Posterior cingulate gyrus (tissue), 11 donors: ENCODE measurements at regions not wholly inside any gene's neighbourhood (a gene's known extent, or its start where the extent isn't known, plus 50 kb on each side); places are given as distances from the start of the nearest gene placed in this dataset.

Source experiments
- DNase-seq, 10 donors: peaks; one replicate each; pipeline versions ENCODE4 v3.0.0 to v3.0.0-alpha.2; 2020 to 2021; ENCODE audit warnings: mixed read lengths in 3 of 10
- intact Hi-C: fragments of 100-400 bp; cut with DNase I; formaldehyde crosslinking; loops from one replicate; pipeline ENCODE4 v1.15.1; 2023

DNA sequence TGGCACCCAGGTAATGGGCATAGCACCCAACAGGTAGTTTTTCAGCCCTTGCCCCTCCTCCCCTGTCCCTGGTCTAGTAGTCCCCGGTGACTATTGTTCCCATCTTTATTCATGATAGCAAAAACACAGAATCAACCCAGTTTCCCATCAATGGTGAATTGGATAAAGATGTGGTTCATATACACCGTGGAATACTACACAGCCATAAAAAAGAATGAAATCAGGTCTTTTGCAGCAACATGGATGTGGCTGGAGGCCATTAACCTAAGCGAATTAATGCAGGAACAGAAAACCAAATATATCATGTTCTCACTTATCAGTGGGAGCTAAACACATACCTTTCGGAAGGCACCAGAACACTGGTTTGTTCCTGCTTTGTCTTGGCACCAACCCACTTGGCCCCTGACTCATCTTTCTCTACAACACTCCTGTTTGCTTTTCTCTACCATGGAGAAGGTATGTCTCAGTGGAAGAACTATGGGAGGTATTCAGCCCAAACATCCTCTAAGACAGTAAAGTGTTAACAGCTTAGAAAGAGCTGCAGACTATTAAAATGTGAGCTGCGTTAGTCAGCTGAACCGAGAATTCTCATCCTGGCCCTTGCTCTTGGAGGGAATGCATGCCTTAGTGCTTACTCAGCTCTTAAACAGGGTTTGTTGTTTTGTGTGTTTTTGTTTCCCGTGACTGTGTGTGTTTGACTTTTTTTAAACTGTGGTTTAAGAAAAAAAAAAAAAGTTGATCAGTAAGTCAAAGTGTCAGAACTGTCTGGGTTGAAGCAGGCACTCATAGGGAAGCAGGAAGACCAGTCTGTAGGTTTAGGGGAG is 203.0 kb downstream of the TOMM20 start:
- intact Hi-C loops, result no loop called here
- DNase-seq, result no peak

DNA sequence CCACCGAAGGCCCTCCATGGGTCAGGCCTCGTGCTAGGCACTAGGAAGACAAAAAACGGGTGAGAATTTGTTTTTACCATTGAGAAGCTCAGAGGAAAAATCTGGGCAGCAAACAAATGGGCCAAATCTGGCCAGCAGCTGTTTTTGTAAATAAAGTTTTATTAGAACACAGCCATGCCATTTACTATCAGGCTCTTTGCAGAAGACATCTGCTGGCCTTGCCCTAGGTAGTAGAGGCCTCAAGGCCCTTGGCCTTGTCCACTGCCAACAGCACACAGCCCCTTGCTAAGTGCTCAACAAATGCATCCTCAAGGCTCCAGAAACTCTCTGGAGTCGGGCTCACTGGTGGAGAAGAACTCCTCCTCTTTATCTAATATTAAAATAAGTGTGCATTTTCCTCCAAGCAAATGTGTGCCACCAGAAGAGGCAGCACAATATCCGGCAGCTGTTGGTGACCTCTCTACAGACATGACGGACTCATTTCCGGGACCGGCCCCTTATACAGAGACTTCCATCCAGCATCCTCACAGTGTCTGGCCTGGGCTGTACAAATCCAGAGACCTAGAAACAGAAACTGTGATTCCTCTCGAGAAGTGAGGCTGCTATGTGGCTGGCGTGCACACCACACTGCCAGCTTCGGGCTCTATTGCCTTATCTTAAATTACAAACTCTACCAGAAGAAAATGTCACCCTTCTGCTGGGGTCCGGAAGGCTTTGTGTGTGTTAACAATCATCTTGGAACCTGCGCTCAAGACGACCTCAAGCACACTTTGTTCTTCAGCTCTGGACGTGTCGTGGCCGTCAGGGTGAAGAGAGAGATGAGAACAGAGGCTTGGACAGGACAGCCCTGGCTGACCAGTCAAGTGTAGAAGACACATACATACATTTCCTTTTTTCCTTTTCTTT is 203.9 kb downstream of the TOMM20 start:
- no peak for DNase-seq
- intact Hi-C loops, result no loop called here

GRCh38 chr1:234923626-234924025 is 205.0 kb downstream of the TOMM20 start:
- DNase-seq, result no peak
- intact Hi-C loops, result no loop called here

- intact Hi-C loops, result no loop called here
- no peak for DNase-seq
Observed at GRCh38 chr1:234922987-234923386, 205.7 kb downstream of the TOMM20 start.

- DNase-seq, result no peak
- intact Hi-C loops, result no loop called here
Observed at GRCh38 chr1:234921266-234922062, 207.2 kb downstream of the TOMM20 start.

- no peak for DNase-seq
- intact Hi-C loops, result no loop called here
Observed at GRCh38 chr1:234920843-234921140, 207.8 kb downstream of the TOMM20 start.

DNA sequence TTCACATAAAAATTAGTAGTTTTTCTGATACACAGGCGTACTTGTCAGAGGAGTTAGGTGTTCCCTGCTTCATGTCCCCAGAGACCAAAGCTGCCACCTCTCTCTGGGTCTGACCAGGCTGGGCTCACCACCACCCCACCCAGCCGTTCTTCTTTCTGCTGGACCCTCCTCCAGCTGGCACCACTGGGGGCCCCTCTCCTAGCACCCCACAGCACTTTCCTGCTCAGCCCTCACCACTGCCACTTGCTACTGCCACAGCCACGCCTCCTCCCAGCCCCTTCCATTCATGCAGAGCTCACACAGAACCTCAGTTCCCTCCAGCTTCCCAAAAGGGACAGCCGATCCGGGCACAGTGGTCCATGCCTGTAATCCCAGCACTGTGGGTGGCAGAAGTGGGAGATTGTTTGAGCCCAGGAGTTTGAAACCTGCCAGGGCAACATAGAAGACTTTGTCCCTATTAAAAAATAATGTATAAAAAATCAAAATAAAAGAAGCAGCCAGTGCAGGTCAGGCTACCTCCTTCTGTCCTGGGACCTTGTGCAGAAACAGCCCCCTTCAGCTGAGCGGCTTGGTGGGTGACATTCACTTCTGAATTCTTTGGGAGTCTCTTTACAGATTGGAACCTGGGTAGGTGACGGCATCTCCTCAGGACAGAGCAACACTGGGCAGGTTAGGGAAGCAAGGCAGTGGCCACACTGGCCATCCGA is 208.3 kb downstream of the TOMM20 start:
- no peak for DNase-seq
- intact Hi-C loops, result no loop called here

DNA sequence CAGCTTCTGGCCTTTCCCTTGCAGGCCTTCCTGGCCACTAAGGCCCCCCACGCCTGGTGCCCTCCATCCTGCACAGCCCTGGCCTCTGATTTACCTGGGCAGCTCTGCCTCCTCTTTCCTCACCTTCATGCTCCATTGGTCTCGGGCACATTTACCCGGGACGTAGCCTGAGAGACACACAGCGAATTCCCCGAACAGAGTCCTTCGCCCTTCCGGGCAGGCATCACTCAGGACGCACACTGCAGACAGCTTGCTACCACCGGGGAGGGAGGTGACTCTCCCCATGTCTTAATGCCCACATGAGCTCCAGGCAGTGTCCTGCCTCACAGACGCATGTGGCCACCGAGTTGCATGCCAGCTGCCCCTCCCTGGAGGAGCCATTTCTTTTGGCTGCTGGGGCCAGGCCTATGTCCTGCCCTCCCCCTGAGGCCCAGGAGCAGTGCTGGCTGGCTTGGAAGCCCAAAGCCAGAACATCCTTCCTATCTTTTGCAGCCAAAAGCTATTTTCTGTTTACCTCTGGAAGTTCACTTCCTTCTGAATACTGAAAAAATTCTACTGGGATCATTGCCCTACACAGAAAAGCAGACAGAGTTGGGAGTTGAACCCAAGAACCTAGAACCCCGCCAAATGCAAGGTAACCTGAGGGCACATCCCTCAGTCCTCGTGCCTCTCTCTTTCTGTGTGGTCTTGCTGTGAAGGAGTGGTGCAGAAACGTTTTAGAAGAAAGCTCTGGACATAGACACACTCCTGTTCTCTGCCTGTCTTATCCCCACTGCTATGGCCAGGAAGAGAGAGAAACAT is 209.5 kb downstream of the TOMM20 start:
- intact Hi-C loops, result no loop called here
- DNase-seq, result no peak

DNA sequence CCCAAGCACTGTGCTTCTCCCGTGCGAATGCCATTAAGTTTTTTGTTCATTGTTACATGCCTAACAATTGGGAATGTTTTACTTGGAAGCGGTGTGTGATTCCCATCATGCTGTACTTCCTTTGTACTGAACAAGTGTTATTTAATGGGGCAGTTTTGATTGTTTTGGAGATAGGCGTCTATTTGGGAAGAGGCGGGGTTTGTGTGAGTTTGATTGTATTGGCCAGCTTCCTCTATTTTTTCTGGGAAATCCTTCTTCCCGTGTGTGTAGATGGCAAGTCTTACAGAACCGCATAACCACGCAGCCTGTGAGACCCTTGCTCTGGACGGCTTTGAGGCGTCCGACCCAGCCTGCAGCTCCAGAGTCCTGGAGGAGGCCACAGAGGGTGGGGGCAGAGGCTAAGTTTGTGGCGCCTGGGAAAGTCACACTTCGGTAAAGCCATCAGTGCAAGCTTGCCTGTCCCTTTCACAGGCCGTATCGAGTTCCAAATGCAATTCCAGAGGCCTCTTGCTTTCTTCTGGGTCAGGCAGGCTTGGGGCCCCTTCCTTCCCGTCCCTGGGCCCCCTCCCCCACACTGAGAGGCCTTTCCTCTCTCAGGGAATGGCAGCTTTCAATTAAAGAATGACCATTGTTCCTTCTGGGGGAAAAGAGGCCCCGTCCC is 210.3 kb downstream of the TOMM20 start:
- intact Hi-C loops, result no loop called here
- DNase-seq, result no peak

GRCh38 chr1:234917495-234918180 is 211.0 kb downstream of the TOMM20 start:
- no peak for DNase-seq
- intact Hi-C loops, result no loop called here

GRCh38 chr1:234916840-234917239 is 211.8 kb downstream of the TOMM20 start:
- intact Hi-C loops, result no loop called here
- DNase-seq, result no peak

DNA sequence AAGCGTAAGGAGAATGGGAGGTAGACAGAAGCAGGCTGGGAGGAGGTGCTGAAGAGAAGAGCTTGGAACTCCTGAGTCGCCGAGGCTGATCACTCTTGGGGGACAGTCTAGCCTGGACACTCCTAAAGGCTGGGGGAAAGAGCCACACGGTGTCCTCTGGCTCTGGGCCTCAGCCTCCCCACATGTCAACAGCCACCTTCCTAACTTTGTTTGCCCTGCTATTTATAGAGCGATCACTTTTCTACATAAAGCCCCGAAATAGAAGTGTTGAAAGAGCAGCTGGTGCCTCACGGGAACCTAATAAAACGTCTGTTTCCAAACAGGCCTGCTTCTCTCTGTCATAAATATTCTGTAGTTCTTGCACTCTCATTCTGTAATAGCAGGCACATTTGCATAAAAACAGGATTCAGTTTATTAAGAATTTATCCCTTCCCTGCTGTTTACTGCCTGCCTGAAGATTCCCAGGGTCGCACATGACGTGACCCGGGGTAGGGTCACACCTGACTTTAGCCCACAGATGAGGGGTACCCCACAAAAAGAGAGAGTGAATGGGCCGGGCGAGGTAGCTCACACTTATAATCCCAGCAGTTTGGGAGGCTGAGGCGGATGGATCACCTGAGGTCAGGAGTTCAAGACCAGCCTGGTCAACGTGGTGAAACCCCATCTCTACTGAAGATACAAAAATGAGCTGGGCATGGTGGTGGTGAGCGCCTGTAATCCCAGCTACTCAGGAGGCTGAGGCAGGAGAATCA is 212.5 kb downstream of the TOMM20 start:
- intact Hi-C loops, result no loop called here
- peak in 1 of 10 donors; percentile 40 for DNase-seq

DNA sequence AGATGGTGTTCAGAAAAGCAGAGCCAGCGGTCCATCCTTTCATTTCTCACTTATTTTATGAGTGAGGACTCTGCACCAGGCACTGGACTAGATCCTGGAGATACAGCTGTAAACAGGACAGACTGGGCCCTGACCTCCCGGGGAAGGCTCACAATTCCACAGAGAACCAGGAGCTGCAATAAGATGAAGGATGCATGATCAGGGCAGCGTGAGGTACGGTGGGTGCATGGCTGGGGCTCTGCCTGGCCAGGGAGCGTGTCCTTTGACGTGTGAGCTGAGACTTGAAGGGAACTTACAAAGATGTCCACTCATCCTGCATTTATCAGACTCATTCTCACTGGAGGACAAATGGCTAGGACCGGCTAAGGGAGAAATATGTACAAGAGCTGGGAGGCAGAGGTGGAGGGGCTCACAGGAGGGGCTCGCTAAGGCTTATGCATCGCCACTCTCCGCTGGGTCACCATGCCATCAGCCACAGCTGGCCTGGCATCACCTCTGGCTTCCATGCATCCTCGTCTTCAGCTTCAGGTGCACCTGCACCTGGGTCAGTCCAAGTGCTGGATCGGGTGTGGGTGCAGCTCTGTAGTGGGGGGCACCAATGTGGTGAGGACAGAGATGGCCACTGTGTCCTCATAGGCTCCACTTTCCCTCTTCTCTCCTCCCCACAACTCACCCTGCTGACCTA is 213.9 kb downstream of the TOMM20 start:
- intact Hi-C loops, result no loop called here
- DNase-seq, result peak in 1 of 10 donors; percentile 63

GRCh38 chr1:234913771-234914170 is 214.9 kb downstream of the TOMM20 start:
- intact Hi-C loops, result no loop called here
- no peak for DNase-seq

GRCh38 chr1:234913278-234913649 is 215.4 kb downstream of the TOMM20 start:
- no peak for DNase-seq

DNA sequence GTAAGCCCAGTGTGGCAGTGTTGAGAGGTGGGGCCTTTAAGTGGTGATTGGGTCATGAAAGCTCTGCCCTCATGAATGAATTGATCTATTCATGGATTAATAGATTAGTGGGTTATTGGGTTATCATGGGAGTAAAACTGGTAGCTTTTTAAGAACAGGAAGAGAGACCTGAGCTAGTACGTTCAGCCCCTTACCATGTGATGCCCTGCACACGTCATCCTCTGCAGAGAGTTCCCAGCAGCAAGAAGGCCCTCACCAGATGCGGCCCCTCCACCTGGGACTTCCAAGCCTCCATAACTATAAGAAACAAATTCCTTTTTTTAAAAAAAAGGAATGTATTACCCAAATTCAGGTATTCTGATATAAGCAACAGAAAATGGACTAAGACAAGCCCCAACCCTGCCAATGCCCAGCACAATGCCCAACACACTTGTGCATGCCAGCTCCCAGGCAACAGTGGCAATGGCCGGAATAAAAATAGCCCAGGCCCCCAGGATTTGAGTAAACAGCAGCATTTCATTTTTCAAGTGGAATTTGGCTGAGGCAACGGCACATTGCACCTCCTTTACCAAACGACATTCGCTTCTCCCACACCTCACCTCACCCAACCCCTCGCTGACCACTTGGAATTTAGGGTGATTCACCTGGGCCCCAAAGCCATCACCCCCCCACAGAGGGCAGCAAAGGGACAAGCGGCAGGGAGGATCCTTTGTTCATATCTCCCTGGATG is 215.9 kb downstream of the TOMM20 start:
- intact Hi-C loops, result no loop called here
- peak in 1 of 10 donors; percentile 49 for DNase-seq

More at GRCh38 chr1:234913278-234913649, 215.4 kb downstream of the TOMM20 start:
- intact Hi-C loops, result no loop called here
